SK-N-SH (cell line): ENCODE measurements at regions not wholly inside any gene's neighbourhood (a gene's known extent, or its start where the extent isn't known, plus 50 kb on each side); places are given as distances from the start of the nearest gene placed in this dataset.

Source experiments
- CTCF ChIA-PET: fragments of 300-600, 350-600 bp; formaldehyde crosslinking; extraction: SDS; loops from one replicate; lab custom pipeline; 2021; lab: Yijun Ruan, JAX
- POLR2A ChIA-PET: fragments of 350-600 bp; sonication (Branson Sonifier 250); formaldehyde crosslinking; extraction: SDS; loops from one replicate; lab custom pipeline; 2020; ENCODE audit warnings: antibody characterized with exemption, inconsistent platforms; lab: Yijun Ruan, JAX
- DNase-seq: peaks from one replicate; pipeline ENCODE4 v3.0.0; 2012
- H2AFZ ChIP-seq: fragments of 200-600 bp; sonication (generic); 2 replicates; pipeline ENCODE4 v1.8.1; 2016; ENCODE audit warnings: antibody characterized with exemption, mild to moderate bottlenecking, low read depth
- H3F3A ChIP-seq: fragments of 200-600 bp; sonication (generic); replicated peaks from 2 replicates; pipeline ENCODE3; 2016; ENCODE audit warnings: antibody characterized with exemption, mild to moderate bottlenecking; ENCODE audit not compliant: insufficient read depth
- H3K27ac ChIP-seq, 2 experiments: fragments of 200-500 bp in 1 of 2; fragments of 200-600 bp in 1 of 2; sonication (Bioruptor generic) in 1 of 2; sonication (generic), shearing (Covaris generic) in 1 of 2; 2 replicates each; pipeline versions ENCODE4 v1.5.1 to v1.6.1; 2014 to 2016; ENCODE audit warnings: low read depth in 2 of 2, inconsistent platforms in 1 of 2, low read length in 1 of 2, mild to moderate bottlenecking in 1 of 2, mixed read lengths in 1 of 2
- H3K27me3 ChIP-seq: fragments of 200-600 bp; sonication (generic), shearing (Covaris generic); 2 replicates; pipeline ENCODE4 v1.6.1; 2016; ENCODE audit warnings: mixed run types; ENCODE audit not compliant: insufficient read depth
- H3K36me3 ChIP-seq, 2 experiments: fragments of 200-500 bp in 1 of 2; fragments of 200-600 bp in 1 of 2; sonication (Bioruptor generic) in 1 of 2; sonication (generic) in 1 of 2; replicated peaks in 1 of 2; 2 replicates each; pipeline versions ENCODE3 to v1.5.1; 2014 to 2016; ENCODE audit warnings: low read length in 1 of 2, mild to moderate bottlenecking in 1 of 2; ENCODE audit not compliant: insufficient read depth in 2 of 2, control insufficient read depth in 1 of 2
- H3K4me1 ChIP-seq, 2 experiments: fragments of 200-500 bp in 1 of 2; fragments of 200-600 bp in 1 of 2; sonication (Bioruptor generic) in 1 of 2; sonication (generic), shearing (Covaris generic) in 1 of 2; 2 replicates each; pipeline versions ENCODE4 v1.5.1 to v1.6.1; 2014 to 2016; ENCODE audit warnings: low read depth in 1 of 2, low read length in 1 of 2, mixed run types in 1 of 2; ENCODE audit not compliant: insufficient read depth in 2 of 2, control insufficient read depth in 1 of 2
- H3K4me2 ChIP-seq: fragments of 200-600 bp; sonication (generic), shearing (Covaris generic); 2 replicates; pipeline ENCODE4 v1.6.1; 2017; ENCODE audit warnings: mixed run types
- H3K4me3 ChIP-seq, 2 experiments: fragments of 200-500 bp in 1 of 2; fragments of 200-600 bp in 1 of 2; sonication (Bioruptor generic) in 1 of 2; sonication (generic), shearing (Covaris generic) in 1 of 2; 2 replicates each; pipeline versions ENCODE4 v1.5.1 to v1.8.1; 2014 to 2016; ENCODE audit warnings: low read depth in 2 of 2, inconsistent platforms in 1 of 2, low read length in 1 of 2, mild to moderate bottlenecking in 1 of 2, mixed read lengths in 1 of 2, moderate library complexity in 1 of 2
- H3K79me2 ChIP-seq: fragments of 200-600 bp; sonication (generic); 2 replicates; pipeline ENCODE4 v1.8.1; 2017; ENCODE audit warnings: mild to moderate bottlenecking; ENCODE audit not compliant: insufficient read depth
- H3K9ac ChIP-seq: fragments of 200-600 bp; sonication (generic); 2 replicates; pipeline ENCODE4 v1.6.1; 2017; ENCODE audit warnings: mixed run types
- H3K9me2 ChIP-seq: fragments of 200-600 bp; sonication (generic); 2 replicates; pipeline ENCODE4 v1.6.1; 2017; ENCODE audit warnings: mixed run types
- H3K9me3 ChIP-seq: fragments of 200-600 bp; sonication (generic); 2 replicates; pipeline ENCODE4 v1.6.1; 2017; ENCODE audit warnings: mixed run types, mild to moderate bottlenecking, moderate library complexity
- H4K20me1 ChIP-seq: fragments of 200-600 bp; sonication (generic); 2 replicates; pipeline ENCODE4 v1.6.1; 2017; ENCODE audit warnings: mild to moderate bottlenecking, mixed run types; ENCODE audit not compliant: insufficient read depth
- CHD2 ChIP-seq: fragments of 150-350 bp; IDR thresholded peaks from 2 replicates; pipeline ENCODE4 v1.6.1; 2018; ENCODE audit warnings: low read length; ENCODE audit not compliant: partially characterized antibody
- CTCF ChIP-seq: fragments of 200-600 bp; sonication (generic); IDR thresholded peaks from 2 replicates; pipeline ENCODE4 v1.6.1; 2017; ENCODE audit warnings: antibody characterized with exemption, mild to moderate bottlenecking, moderate library complexity
- ELF1 ChIP-seq: IDR thresholded peaks from 2 replicates; pipeline ENCODE4 v1.4.0; 2012
- EP300 ChIP-seq, 2 experiments: IDR thresholded peaks; 2 replicates each; pipeline versions ENCODE4 v1.4.0 to v1.6.1; 2012; ENCODE audit warnings: borderline replicate concordance in 1 of 2, low read depth in 1 of 2, low read length in 1 of 2
- FOXJ3 ChIP-seq: sonication (generic); formaldehyde crosslinking; IDR thresholded peaks from 2 replicates; pipeline ENCODE4 v1.5.1; 2020; ENCODE audit warnings: mild to moderate bottlenecking, missing genetic modification reagents
- GABPA ChIP-seq: IDR thresholded peaks from 2 replicates; pipeline ENCODE4 v1.4.0; 2012; ENCODE audit warnings: low read depth, mild to moderate bottlenecking
- IRF3 ChIP-seq: fragments of 150-350 bp; IDR thresholded peaks from 2 replicates; pipeline ENCODE4 v1.6.1; 2016; ENCODE audit warnings: mild to moderate bottlenecking, low read depth, low read length
- MEF2A ChIP-seq: IDR thresholded peaks from 2 replicates; pipeline ENCODE4 v1.4.0; 2012; ENCODE audit warnings: low read depth, borderline replicate concordance
- MXI1 ChIP-seq: IDR thresholded peaks from 2 replicates; pipeline ENCODE4 v1.6.1; 2012; ENCODE audit warnings: mild to moderate bottlenecking, low read depth, low read length, improper control_type of control experiment
- NFIC ChIP-seq: IDR thresholded peaks from 2 replicates; pipeline ENCODE4 v1.4.0; 2012; ENCODE audit warnings: borderline replicate concordance
- POLR2AphosphoS5 ChIP-seq: IDR thresholded peaks from 2 replicates; pipeline ENCODE4 v1.6.1; 2012; ENCODE audit warnings: low read depth, low read length
- RAD21 ChIP-seq: IDR thresholded peaks from 2 replicates; pipeline ENCODE4 v1.6.1; 2012; ENCODE audit warnings: mild to moderate bottlenecking, low read length
- RFX5 ChIP-seq: IDR thresholded peaks from 2 replicates; pipeline ENCODE4 v1.6.1; 2012; ENCODE audit warnings: mild to moderate bottlenecking, improper control_type of control experiment, low read length
- SIN3A ChIP-seq: IDR thresholded peaks from 2 replicates; pipeline ENCODE4 v1.6.1; 2012; ENCODE audit warnings: low read depth, mild to moderate bottlenecking, low read length, moderate library complexity, borderline replicate concordance
- TAF1 ChIP-seq: IDR thresholded peaks from 2 replicates; pipeline ENCODE4 v1.6.1; 2012; ENCODE audit warnings: low read depth, mild to moderate bottlenecking, low read length, moderate library complexity, borderline replicate concordance
- TEAD4 ChIP-seq: IDR thresholded peaks from 2 replicates; pipeline ENCODE4 v1.4.0; 2012; ENCODE audit warnings: mild to moderate bottlenecking, borderline replicate concordance; ENCODE audit not compliant: insufficient read depth
- USF1 ChIP-seq: IDR thresholded peaks from 2 replicates; pipeline ENCODE4 v1.4.0; 2012; ENCODE audit warnings: low read depth, borderline replicate concordance
- YY1 ChIP-seq: IDR thresholded peaks from 2 replicates; pipeline ENCODE4 v1.4.0; 2012; ENCODE audit warnings: low read depth, mild to moderate bottlenecking
- WGBS: methylation state at CpG from one replicate; pipeline ENCODE4 v1.1.6; 2017; ENCODE audit warnings: low lambda C conversion rate; 5-methylcytosine and 5-hydroxymethylcytosine counted together

GRCh38 chr6:50929323-50929722 lies 110.7 kb downstream of the TFAP2B start:
- H3K4me2 ChIP-seq = no peak overlapping the region
- H3K4me3 ChIP-seq = no peak overlapping the region
- no peak for TF ChIP-seq SIN3A
- TF ChIP-seq CHD2 = no peak
- TF ChIP-seq YY1 = no peak
- TF ChIP-seq ELF1 = no peak
- no peak for TF ChIP-seq CTCF
- TF ChIP-seq TAF1 = no peak
- no peak for TF ChIP-seq POLR2AphosphoS5
- TF ChIP-seq RFX5 = no peak
- no peak for TF ChIP-seq MXI1
- TF ChIP-seq RAD21 = no peak
- TF ChIP-seq MEF2A = no peak
- no peak for TF ChIP-seq USF1
- no peak for TF ChIP-seq FOXJ3 (CRISPR knock-in tag)
- TF ChIP-seq NFIC = no peak
- no peak for TF ChIP-seq GABPA
- TF ChIP-seq EP300 (IDR thresholded peaks at IDR 0.05; ENCODE audit: borderline replicate concordance in 1 of 2, low read depth in 1 of 2, low read length in 1 of 2) = no peak
- TF ChIP-seq TEAD4 = no peak
- no peak for TF ChIP-seq IRF3
- no peak overlapping the region for H3K27ac ChIP-seq
- no peak overlapping the region for H2AFZ ChIP-seq
- ChIA-PET CTCF (no interaction called here), POLR2A (no interaction called here)
- H3K9me3 ChIP-seq = no peaks in the 10 kb centered on the region
- H3K79me2 ChIP-seq = no peaks in the 10 kb centered on the region
- H4K20me1 ChIP-seq = no peaks in the 10 kb centered on the region
- no peaks in the 10 kb centered on the region for H3K9me2 ChIP-seq
- no peaks in the 10 kb centered on the region for H3K27me3 ChIP-seq
- H3F3A ChIP-seq = no peaks in the 10 kb centered on the region
- 37% methylated on average over 3 of the region's 3 CpGs for WGBS
- no peaks in the 10 kb centered on the region for H3K4me1 ChIP-seq
- DNase-seq = no peak
- H3K9ac ChIP-seq = no peak overlapping the region
- no peaks in the 10 kb centered on the region for H3K36me3 ChIP-seq
